Anterior cingulate cortex (tissue), 58 donors: ENCODE measurements at regions not wholly inside any gene's neighbourhood (a gene's known extent, or its start where the extent isn't known, plus 50 kb on each side); places are given as distances from the start of the nearest gene placed in this dataset.
"Not testable (repeated sequence)": the region's sequence is repeated elsewhere in the genome, so short reads cannot be mapped to it uniquely, and the experiment has no call there.

Experiments
- DNase-seq, 58 donors: peaks; one replicate each; lab custom pipeline; 2025; lab: John Stamatoyannopoulos, UW

DNA sequence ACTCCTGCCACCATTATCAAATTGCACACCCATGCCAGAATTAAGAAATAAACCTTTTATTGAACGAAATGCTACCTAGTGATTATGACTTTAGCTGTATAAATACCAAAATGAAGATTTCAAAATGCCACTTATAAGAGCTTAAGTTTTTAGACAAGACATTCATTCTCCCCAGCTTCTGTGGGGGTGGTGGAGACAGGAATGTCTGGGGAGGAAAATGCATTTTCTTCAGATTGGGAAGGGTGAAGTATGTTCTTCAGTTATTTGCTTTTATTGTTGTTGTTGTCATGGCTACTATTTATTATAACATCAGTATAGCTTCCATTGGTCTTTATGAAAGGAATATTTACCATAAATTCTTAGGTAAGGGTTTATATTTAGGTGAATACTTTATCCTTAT, 132.7 kb upstream of the GMNC start:
- DNase-seq = no peak

DNA sequence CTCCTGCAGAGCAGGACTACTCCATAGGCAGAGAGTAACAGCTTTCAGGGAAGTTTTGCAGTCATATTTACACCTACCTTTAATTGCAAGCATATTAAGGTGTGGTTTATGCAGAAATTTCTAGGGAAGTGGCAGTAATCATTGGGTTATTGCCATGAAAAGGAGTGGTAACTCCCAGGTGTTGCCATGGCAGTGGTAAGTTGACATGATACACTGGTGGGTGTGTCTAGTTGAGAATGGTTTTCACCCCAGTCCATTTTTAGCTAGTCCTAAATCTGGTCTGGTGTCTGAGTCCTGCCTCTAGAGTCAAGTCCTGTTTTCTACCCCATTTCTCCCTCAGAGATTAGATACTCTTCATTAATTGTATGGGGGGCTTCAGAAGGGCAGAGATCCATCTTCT, 128.4 kb upstream of the GMNC start:
- DNase-seq = no peak

DNA sequence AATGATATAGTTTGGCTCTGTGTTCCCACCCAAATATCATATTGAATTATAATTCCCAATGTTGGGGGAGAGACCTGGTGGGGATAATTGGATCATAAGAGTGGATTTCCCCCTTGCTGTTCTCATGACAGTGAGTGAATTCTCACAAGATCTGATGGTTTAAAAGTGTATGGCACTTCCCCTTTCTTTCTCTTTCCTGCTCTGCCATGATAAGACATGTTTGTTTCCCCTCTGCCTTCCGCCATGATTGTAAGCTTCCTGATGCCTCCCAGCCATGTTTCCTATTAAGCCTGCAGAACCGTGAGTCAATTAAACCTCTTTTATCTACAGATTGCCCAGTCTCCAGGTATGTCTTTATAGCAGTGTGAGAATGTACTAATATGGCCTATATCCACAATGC, 126.7 kb upstream of the GMNC start:
- DNase-seq = no peak

DNA sequence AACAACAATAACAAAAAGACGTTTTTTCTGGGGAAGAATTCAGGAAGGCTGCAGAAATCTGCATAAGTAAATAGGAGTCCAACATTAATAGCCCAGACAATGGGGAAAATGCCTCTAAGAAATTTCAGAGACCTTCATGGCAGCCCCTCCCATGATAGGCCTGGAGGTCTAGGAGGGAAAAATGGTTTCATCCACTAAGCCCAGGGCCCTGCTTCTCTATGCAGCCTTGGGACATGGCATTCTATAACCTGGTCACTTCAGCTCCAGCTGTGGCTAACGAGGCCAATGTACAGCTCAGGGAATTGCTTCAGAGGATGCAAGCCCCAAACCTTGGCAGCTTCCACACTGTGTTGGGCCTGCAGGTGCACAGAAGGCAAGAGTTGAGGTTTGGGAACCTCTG, 125.6 kb upstream of the GMNC start:
- no peak for DNase-seq

DNA sequence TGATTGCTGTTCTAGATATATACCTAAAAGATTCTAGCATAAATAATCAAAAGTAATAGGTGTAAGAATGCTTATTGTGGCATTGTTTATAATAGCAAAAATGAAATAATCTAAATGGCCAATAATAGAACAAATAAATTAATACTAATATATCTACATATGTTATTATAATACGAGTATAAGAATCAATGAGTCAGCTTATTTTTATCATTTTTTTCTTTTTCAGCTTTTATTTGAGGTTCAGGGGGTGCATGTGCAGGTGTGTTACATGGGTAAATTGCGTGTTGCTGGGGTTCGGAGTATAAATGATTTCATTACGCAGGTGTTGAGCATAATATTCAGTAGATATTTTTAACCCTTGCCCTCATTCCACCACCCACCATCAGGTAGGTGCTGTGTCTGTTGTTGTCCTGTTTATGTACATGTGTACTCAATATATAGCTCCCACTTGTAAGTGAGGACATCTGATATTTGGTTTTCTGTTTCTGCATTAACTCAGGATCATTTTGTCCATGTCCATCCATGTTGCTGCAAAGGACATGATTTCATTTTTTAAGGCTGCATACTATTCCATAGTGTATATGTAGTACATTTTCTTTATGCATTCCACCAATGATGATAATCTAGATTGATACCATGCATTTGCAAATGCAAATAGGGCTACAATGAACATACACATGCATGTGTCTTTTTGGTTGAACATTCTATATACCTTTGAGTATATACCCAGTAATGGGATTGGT, 122.2 kb upstream of the GMNC start:
- DNase-seq = no peak

DNA sequence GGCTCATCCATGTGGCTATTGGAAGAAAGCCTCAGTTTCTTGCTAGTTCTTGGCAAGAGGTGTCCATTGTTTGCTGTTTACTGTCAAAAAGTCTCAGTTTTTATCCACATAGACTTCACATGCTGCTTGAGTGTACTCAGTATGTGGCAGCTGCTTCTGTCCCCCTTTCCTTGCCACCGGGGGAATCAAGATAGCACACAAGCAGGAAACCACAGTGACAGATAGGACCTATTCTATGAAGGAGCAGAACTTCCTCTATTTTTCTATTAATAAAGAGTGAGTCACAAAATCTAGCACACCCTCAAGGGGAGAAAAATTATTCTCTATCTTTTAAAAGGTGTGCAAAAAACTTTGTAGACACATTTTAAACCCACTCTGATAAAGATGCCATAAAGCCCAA, 121.4 kb upstream of the GMNC start:
- no peak for DNase-seq

DNA sequence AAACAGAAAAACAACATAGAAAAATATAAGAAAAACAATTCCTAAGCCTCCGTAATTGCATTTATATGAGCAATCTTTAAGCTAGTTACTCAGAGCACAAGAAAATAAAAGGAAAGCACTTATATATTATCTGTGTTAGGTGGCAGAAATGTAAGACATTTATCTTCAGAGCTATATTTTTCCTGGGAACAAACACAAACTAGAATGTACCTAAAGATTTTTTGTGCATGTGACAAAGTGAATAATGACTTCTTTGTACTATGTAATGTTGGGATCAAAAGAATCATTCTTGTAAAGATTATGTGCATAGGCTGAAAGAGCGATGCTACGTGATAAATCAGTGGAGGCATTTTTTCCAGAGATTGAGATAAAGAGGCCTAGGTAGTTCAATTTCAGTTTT, 111.3 kb upstream of the GMNC start:
- DNase-seq = no peak

DNA sequence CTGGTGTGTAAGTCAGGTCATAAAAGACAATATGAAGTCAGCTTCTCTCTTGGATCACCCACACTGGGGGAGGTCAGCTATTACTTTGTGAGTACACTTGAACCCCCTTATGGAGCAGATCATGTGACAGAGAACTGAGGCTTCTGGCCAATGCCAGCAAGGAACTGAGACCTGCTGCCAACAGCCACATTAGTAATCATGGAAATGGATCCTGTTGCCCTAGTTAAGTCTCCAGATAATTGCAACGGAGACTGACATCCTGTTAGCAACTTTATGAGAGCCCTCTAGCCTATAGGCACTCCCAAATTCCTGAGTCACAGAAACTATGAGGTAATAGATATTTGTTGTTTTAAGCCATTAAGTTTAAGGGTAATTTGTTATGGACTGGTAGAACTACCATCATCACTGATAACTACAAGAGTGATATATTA, 110.4 kb upstream of the GMNC start:
- DNase-seq = no peak

DNA sequence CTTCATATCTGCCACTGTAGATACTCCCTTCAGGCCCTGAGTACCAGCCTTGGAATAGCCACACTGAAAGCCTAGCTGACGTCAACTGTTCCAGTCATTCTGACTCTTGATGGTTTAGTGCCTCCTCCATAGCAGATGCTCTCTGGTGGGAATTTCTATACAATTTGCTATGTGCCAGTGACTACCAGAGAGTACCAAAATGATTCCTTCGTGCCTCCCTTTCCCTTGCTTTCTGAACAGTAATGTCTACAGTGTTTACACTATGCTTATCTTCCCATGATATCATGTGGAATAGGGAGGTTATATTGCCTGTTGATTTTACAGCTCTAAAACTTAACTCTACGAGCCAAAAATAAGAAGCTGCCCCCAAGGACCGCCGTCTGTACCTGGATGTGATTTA, 109.7 kb upstream of the GMNC start:
- DNase-seq = no peak

DNA sequence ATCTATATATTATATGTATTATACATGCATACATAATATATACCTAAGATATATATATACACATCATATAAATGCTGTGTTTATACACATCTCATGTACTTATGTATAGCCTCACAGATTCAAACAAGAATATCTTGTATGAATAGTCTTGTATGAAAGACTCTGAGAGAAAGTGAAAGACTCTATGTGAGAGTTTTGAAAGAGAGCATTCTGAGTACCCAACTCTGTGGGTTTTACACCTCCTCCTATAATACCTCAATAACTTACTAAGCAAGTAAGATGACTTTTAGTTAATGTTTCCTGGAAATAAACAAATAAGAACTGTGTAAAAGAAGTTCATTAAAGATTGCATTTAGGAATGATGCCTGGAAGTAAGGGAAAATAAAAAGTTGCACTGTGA, 108.1 kb upstream of the GMNC start:
- DNase-seq = no peak

DNA sequence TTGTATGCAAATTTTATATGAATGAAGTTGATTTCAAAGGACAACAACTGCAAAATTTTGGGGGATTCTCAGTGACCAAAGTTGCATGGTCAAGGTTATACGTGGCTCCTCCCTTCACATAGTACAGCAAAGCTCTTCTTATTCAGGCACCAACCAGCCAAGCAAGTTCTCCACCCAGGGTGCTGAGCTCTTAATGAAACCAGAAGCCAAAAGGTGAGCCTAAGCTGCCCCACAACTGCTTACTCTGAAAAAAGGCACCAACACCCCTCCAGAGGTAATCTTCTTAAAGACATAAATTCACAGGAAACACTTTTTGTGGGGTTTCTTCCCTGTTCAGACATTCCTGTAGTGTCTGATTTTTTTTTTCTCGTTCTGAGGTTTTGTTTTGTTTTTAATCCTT, 106.1 kb upstream of the GMNC start:
- no peak for DNase-seq

DNA sequence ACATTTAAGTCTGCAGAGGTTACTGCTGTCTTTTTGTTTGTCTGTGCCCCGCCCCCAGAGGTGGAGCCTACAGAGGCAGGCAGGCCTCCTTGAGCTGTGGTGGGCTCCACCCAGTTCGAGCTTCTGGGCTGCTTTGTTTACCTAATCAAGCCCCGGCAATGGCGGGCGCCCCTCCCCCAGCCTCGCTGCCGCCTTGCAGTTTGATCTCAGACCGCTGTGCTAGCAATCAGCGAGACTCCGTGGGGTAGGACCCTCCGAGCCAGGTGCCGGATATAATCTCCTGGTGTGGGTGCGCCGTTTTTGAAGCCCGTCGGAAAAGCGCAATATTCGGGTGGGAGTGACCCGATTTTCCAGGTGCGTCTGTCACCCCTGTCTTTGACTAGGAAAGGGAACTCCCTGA, 102.4 kb upstream of the GMNC start:
- DNase-seq = not testable (repeated sequence)

DNA sequence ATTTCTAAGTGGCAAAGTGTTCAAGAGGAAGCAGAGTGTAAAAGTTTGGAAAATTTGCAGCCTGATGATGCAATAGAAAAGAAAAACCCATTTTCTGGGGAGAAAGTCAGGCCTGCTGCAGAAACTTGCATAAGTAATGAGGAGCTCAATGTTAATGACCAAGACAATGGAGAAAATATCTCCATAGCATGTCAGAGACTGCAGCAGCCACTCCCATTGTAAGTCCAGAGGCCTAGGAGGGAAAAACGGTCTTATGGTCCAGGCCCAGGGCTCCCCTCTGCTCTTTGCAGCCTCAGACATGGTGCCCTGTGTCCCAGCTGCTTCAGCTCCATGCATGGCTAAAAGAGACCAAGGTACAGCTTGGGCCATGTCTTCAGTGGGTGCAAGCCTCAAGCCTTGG, 96.6 kb upstream of the GMNC start:
- DNase-seq = no peak

DNA sequence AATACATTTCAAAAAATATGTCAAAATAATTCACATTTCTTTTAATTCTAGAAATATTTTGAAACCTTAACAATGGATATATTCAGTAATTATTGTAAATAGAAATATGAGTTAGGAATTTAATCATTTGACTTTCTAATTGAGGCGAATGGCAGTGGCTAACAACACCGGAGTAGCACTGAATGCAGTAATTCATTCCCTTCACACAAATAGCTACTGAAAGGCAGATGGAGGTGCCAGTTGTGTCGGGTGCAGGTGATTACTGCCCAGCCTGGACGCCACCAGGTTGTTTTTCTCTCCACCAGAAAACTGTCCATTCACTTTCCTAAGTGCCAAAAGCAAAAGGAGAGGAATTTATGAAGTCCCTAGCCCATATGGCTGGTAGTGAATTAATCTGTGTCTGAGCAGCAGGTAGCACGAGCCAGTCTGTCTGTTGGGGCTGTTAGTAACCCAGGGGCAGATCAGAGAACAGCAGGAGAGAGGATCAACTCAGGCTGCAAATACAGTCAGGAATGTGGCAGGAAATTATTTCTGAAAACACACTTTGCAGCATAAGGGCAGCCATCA, 79.3 kb upstream of the GMNC start:
- DNase-seq = no peak

DNA sequence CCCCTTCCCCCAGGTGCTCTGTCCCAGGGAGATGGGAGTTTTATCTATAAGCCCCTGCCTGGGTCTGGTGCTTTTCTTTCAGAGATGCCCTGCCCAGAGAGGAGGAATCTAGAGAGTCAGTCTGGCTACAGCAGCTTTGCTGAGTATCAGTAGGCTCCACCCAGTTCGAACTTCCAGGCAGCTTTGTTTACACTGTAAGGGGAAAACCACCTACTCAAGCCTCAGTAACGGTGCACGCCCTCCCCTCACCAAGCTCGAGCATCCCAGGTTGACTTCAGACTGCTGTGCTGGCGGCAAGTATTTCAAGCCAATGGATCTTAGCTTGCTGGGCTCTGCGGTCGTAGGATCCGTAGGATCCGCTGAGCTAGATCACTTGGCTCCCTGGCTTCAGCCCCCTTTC, 72.1 kb upstream of the GMNC start:
- not testable (repeated sequence) for DNase-seq

DNA sequence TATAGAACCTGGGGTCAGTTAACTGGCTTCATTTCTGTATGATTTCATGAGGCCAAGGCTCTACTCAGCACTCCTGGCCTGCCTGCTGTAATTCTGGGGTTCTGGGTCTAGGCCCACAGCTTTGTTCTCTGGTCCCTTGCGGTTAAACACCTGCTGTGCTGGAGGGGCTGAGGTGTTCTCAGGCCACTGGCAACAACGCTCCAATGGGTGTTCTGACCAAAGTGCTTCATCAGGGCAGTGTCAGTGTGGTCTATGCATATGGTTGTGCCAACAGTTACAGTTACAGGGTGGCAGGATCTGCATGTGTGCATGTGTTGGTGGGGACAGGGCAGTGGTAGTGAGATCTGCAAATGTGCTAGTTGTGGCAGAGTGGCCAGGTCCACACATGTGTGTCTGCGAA, 64.1 kb upstream of the GMNC start:
- DNase-seq = no peak

DNA sequence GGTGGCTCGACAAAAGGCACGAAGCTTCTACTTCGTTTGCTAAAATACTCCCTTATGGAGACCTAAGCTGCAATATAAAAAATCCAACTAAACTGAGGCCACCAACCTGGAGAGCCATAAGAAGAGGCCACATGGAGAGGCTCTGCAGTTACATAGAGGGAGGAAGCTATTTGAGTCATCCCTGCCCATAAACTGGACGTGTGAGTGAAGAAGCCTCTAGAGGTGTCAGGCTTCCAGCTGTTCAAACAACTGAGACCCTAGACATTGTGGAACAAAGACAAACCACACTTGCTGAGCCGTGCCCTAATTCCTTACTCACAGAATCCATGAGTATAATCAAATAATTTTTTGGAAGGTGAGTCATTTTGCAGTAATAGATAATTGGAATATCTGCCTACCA, 50.2 kb upstream of the GMNC start:
- DNase-seq = no peak
